HG03066 (cell line): ENCODE measurements at regions not wholly inside any gene's neighbourhood (a gene's known extent, or its start where the extent isn't known, plus 50 kb on each side); places are given as distances from the start of the nearest gene placed in this dataset.

Experiments
- ATAC-seq: cut with Tn5 transposase; IDR thresholded peaks from one replicate; pipeline ENCODE4 v1.9.1; 2021; ENCODE audit warnings: low read depth; ENCODE audit not compliant: unreplicated experiment

GRCh38 chr20:40254023-40254772 lies 434.8 kb downstream of the MAFB start:
- no peak for ATAC-seq

- ATAC-seq: no peak
Observed at GRCh38 chr20:40251284-40251932, 437.6 kb downstream of the MAFB start.

GRCh38 chr20:40249805-40250204 lies 439.2 kb downstream of the MAFB start:
- ATAC-seq: no peak

GRCh38 chr20:40245829-40246228 lies 443.2 kb downstream of the MAFB start:
- ATAC-seq: no peak

- ATAC-seq: no peak
Observed at GRCh38 chr20:40244286-40244685, 444.8 kb downstream of the MAFB start.

GRCh38 chr20:40241596-40242343 lies 447.3 kb downstream of the MAFB start:
- no peak for ATAC-seq

GRCh38 chr20:40238511-40238910 lies 450.5 kb downstream of the MAFB start:
- no peak for ATAC-seq

- ATAC-seq: no peak
Observed at GRCh38 chr20:40234593-40234992, 454.4 kb downstream of the MAFB start.

- ATAC-seq: no peak
Observed at GRCh38 chr20:40233406-40233805, 455.6 kb downstream of the MAFB start.

GRCh38 chr20:40232756-40233155 lies 456.3 kb downstream of the MAFB start:
- no peak for ATAC-seq

GRCh38 chr20:40232273-40232672 lies 456.8 kb downstream of the MAFB start:
- no peak for ATAC-seq

- no peak for ATAC-seq
Observed at GRCh38 chr20:40230486-40230885, 458.6 kb downstream of the MAFB start.

- ATAC-seq: no peak
Observed at GRCh38 chr20:40225596-40225995, 463.4 kb downstream of the MAFB start.

GRCh38 chr20:40223810-40224209 lies 465.2 kb downstream of the MAFB start:
- no peak for ATAC-seq

- ATAC-seq: no peak
Observed at GRCh38 chr20:40218971-40219370, 470.1 kb downstream of the MAFB start.

- no peak for ATAC-seq
Observed at GRCh38 chr20:40218316-40218969, 470.6 kb downstream of the MAFB start.

- ATAC-seq: no peak
Observed at GRCh38 chr20:40207655-40208054, 481.4 kb downstream of the MAFB start.

GRCh38 chr20:40205971-40206370 lies 483.1 kb downstream of the MAFB start:
- no peak for ATAC-seq

GRCh38 chr20:40203032-40203431 lies 486.0 kb downstream of the MAFB start:
- ATAC-seq: no peak

- ATAC-seq: no peak
Observed at GRCh38 chr20:40197691-40198090, 491.3 kb downstream of the MAFB start.

GRCh38 chr20:40196846-40197436 lies 492.1 kb downstream of the MAFB start:
- no peak for ATAC-seq
